CD1c-positive myeloid dendritic cell (primary cell): ENCODE measurements at regions not wholly inside any gene's neighbourhood (a gene's known extent, or its start where the extent isn't known, plus 50 kb on each side); places are given as distances from the start of the nearest gene placed in this dataset.

Experiments used
- DNase-seq: peaks from one replicate; pipeline ENCODE4 v3.0.0-alpha.2; 2016; ENCODE audit errors: extremely low spot score

DNA sequence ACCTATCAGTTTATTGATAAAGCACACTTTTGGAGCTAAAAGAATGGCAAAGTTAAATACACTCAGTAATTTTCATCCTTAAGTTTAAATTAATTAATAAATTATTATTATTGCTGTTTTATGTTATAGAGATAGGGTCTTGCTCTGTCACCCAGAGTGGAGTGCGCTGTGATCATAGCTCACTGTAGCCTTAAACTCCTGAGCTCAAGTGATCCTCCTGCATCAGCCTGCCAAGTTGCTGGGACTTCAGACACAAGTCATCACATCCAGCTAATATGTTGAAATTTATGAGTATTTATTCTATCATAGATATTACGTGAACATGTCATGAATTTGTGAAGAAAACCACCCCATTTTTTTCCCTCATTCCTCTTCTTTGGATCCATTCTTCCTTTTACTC is 64.2 kb downstream of the GJA1 start:
- DNase-seq: no peak

DNA sequence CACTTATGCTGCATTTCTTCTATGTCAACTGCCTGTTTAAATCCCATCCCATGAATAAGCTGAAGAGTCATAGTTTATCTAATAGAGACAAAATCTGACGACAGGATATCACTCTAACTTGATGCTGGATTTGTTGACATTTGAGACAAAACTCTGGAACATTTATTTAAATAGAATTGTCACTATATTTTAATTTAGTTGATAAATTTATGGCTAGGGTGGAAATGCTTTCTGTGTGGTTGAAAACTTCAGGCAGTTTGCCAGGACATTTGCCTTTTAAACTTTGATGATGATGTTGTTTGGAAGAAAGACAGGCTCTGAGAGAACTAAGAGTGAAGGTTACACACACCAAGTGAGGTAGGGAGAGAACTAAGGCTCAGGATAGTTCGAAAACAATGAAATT is 68.1 kb downstream of the GJA1 start:
- no peak for DNase-seq

DNA sequence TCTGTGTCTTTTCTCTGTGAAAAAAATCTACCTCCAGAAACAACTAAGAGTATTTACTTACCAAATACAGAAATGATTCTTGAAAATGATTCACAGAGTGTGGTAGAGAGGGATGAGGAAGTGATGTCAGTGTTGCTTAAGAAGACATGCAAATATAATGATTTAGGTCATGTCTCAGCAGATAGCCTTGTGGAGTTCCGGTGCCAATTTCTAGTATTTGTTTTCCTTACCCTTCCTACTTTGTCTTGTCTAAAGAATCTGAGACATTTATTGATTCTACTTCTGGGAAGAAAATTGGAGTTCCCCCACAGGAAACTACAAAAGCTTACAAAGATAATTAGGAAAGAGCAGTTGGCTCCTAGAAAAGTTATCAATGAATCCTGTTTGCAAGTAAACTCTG is 68.8 kb downstream of the GJA1 start:
- DNase-seq: no peak

DNA sequence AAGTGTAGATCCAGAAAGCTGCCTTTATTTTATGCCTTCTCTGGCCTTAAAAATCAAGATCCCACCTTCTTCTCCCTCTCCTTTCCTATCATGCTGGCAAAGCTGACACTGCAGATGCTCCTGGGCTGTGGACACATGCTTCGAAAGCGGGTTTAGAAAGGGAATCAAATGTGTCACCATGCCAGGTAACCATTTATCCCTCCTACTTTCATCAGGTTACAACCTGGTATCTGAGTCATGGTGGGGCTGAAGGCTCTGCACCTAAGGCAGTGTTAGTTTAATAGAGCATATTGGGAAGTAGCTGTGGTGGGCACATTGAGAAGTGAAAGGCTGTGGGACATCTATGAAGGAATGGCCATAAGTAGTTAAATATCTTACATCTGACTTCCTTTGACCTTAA is 69.8 kb downstream of the GJA1 start:
- no peak for DNase-seq

DNA sequence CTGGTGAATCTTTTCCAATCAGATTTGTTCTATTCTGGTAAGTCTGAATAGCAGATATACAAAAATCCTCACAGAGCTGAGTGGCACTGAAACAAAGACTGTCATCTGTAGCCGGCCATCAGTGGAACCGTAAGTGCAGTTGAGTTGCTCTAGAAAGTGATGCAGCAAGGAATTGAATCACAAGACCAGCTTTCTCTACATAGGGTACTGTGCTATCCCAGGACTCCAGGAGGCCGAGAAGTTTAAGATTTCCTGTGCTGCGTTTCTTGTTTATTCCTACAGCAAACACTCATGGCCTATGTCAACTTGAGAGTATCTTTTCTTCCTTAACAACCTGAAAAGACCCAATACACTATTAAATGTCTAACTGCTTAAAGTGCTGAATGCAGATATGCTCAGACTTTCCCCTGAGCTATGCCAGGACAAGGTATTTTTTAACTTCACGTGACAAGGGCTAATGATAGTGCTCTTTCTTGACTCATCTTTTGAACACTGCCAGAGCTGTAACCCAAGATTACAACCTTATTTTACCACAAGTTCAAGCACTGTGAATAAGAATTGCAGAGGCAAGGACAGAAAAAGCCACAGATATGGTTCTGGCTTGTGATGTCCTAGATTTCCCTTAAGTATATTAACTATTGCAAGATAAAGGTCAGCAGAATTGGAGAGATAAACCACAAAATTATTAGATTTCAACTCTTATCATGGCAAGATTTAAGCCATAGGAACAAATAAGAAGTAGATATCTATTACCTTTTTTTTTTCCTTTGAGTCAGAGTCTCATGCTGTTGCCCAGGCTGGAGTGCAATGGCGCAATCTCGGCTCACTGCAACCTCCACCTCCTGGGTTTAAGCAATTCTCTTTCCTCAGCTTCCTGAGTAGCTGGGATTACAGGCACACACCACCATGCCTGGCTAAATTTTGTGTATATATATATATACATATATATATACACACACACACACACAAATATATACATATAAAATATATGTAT is 71.6 kb downstream of the GJA1 start:
- no peak for DNase-seq

DNA sequence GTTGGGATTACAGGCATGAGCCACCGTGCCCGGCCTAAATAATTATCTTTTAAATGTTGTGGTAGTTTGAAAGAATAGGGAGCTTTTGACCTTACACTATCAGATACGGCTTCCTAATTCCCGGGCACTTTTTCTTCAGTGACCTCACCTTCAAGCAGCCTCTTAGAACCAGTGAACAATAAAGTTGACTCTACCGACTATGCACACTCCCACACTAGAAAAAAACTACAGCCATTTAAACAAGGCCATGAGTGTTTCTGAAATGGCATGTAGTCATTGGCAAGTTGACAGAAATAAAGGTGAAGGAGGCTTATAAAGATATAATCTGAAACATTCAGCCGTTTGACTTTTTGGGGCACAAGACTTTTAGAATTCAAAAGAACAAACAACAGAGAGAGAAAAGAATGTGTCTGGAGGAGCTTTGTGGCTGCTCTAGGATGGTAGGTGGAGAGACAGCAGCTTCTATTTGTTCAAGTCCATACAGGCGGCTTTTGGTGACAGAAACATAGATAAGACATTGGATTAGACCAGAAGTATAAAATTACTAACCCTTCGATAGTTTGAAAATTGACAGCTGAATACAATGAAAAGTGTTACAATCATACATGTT is 75.2 kb downstream of the GJA1 start:
- DNase-seq: no peak

DNA sequence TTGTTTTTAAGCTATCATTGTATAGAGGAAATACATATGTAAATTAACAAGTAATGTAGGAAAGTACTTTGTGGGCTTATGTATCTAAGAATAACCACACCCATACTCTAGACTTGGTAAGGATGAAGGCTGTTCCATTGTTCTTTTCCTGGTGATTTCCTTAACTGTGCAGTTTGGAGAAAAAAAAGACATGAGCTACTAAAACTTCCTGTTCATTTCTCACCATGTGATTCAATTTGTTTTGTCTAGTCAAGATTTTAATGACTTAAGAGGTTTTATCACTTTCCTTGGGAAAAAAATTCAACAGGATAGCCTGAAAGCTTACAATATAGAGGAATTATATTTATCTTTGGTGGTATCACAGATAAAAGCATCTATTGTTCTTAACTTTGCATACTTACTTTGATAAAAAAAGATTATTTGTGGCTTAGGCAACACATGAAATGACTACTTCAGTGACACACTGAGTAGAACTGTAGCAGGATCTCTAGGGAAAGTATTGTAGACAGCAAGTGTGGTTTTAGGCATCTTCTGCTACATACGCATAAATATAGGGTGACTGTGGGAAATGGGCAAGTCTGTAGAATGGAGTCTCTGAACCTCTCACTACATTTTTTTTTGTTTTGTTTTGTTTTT is 80.3 kb downstream of the GJA1 start:
- no peak for DNase-seq

DNA sequence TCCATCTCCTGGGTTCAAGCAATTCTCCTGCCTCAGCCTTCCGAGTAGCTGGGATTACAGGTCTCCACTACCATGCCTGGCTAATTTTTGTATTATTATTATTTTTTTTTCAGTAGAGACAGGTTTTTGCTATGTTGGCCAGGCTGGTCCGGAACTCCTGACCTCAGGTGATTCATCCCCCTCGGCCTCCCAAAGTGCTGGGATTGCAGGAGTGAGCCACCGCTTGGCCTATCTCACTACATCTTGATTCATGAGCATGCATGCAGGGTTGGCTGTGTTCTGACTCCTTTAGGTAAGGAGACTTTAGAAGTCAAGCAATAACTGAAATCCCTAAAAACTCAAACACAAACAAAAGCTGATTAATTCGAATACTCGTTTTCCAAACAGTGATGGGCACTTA is 80.9 kb downstream of the GJA1 start:
- DNase-seq: no peak

DNA sequence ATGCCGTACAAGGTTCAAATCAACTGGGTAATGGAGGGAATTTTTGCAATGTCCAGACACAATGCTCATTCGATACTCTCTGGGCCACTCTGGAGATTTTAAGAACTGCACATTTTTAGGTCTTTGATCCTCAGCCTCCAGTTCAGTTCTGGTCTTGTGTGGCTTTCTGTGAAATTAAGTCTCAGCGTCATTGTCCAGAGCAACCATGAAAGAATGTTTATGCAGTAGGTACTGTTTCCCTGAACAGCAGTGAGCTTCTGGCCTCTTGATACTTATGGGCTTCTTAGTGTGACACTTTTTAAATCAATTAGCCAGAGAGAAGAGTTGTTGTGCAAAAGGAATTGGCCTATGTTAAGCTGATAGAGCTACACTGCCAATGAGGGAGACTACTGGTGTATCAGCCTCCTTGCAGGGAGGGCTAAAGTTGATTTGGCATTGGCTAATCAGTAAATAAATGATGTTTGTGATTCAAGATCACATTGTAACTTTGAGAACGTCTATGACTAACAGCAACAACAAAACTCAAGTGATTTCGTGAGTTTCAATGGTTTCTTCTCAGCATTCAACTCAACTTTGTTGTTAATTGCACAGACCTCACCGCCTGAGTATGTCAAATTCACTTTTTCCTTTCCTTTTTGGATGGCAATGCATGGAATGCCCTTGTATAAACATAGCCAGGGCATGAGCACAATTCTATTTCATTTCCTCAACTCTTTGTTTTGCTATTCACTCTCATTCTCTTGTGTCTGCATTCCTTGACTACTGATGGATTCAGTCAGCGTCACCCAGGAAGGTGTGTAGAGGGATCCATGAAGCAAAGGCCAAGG is 85.1 kb downstream of the GJA1 start:
- no peak for DNase-seq

DNA sequence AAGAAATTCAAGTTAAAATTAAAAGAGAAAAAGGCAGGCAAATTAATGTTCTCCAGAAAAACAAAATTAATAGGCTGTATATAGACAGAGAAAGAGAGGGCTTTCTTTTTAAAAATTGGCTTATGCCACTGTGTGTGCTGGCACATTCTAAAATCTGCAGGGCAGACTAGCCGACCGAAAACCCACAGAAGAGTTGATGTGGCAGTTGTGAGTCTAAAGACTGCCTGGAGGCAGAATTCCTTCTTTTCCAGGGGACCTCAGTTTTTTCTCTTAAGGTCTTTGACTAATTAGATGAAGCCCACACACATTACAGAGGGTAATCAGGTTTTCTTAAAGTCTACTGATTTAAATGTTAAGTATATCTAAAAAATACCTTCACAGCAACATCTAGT is 85.7 kb downstream of the GJA1 start:
- DNase-seq: no peak

DNA sequence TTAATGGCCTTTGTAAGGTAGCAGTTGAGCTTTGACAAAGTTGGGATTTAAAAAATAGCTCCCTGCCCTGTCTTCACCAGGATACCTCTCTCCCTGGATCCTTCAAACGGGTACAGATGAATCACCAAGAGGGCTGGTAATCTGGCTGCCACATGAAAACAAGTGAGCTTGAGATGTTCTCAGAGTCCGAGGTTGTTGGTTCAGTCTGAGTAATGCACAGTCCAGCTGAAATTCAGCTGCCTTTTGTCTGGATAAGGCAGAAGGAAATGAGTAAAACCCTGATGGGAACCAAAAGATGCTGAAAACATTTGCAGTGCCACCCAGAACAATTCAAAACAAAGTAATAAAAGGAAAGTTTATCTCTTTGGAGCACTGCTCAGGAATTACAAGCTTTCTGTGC is 86.8 kb downstream of the GJA1 start:
- DNase-seq: no peak

DNA sequence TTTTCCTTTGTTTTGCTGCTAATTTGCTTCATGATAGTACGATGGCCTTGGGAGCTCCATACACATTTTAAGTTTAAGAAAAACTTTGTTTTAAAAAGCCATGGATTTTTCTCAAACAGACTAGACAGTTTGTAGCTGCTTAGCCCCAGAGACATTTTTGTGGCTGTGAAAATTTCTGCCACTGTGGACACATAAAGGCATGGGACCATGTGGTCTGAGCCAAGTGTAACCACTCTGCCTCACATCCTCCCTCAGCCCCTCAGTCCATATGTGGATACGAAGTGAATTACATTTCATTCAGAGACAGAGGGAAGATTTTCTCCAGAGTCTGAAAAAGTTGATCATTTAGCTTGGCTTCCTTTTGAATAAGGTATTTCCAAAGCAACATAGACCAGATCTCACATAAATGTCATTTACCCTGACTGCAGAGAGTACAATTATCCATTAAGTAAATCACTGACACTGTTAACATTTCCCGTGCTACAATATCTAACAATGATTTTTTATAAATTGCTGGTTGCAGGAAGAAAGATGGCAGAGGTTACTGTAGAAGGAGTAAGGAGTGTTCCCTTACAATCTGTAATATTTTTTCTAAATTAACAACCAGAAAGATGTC is 87.4 kb downstream of the GJA1 start:
- DNase-seq: no peak

DNA sequence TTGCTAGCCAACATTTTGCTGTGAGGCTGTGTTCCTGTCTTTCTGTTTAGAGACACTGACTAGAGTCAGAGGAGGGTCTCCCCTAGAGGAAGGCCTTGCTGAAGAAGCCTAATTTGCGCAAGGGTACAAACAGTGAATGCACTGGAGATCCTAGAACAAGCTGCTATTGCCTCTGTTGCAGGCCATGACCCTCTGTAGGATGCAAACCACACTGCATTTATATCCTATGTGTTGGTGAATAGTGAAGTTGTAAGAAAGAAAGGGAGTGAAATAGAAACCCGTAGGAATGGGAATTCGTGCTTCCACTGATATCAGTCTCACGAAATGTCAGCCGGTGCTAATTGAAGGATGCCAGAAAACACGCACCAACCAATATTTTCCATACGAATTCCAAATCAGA is 88.2 kb downstream of the GJA1 start:
- no peak for DNase-seq

DNA sequence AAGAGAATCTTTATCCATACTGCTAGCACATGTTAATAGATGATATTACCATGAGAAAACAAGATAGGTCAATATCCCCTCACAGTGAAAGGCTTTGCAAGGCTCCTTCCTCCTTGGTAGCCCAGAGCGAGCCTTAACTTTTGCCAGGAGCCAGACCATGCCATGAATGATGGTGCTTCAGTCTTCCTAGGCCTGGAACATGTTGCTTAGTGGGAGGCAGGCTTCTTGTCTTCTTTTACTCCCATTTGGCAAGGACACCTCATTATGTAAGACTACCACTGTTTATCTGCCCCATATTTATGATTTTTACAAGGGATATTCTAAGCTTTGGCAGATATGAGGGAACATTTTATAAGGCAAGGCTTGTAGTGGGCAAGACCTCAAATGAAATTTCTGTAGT is 90.8 kb downstream of the GJA1 start:
- no peak for DNase-seq

DNA sequence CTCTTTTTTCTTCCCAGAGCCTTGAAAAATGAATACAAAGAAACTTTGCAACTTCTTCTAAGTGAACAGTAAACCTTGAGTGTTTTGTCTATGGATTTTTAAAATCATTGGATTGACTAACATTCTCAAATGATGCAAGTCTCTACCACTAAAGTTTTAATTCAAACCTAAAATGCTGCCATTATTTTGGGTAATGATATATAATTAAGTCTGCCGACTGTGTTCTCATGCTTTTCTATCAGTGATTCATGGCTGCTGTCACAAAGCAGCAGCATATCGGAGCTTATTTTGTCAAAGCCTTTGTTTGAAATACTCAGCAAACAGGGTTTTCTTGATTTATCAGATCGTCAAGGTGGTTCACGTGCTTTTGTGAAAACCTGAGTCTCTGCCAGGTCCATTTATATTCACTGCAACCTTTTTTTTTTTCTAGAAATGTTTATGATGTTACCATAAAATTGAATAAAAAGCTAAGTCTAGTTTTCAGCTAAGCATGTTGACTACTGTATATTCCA is 96.3 kb downstream of the GJA1 start:
- no peak for DNase-seq

DNA sequence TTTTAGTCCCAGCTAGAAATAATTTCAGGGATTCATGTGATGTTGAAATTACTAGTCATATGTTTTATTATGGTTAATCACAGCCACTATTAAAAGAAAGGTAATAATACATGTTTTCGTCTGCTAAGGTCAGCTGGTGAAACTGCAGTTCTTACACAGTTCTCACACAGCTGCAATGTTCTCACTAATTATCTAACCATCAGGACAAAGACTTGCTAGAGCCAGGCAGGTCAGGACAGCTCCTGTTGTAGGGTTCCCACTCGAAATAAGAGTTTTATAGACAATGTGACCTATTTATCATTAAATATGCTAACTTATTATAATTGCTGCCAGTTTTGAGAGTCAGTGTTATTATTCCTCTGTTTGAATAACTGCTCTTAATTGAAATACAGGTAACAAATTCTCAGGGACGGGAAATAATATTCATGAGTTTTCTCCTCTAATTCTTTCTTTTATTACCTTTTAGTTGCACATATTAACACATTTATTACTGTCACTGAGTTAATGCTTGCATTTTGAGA is 97.9 kb downstream of the GJA1 start:
- no peak for DNase-seq

DNA sequence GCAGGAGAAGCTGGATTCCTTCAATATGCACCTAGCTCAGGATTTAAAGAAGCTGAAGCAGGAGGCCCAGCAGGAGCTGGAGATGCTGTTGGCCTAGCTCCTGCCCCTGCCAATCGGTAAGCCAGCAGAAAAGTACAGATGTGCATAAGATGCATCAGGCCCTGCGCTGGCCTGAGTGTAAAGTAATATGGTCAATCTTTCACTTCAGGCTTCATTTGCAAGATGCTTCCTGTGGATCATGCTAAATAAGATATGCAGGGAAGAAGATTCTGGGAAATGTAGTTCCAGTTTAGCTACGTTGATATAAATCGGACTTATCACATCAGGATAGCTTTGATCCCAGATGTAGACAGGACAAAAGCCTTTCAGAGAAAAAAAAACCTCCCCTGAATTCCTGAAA is 100.3 kb downstream of the GJA1 start:
- DNase-seq: no peak

DNA sequence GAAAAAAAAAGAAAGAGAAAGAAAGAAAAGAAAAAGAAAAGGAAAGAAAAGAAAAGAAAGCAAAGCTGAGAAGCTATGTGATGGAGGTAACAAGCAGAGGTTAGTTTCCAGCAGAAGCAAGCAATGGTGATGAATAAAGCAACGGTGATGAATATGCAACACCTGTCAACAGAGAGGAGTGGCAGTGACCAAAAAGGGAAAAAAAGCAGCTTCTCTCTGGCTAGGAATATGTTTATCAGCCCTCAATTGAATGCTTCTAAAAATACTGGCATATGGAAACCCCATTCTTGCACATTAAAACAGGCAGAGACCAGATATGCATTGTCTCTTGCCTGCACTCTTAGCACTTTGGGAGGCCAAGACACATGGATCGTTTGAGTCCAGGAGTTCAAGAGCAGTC is 100.9 kb downstream of the GJA1 start:
- DNase-seq: no peak

DNA sequence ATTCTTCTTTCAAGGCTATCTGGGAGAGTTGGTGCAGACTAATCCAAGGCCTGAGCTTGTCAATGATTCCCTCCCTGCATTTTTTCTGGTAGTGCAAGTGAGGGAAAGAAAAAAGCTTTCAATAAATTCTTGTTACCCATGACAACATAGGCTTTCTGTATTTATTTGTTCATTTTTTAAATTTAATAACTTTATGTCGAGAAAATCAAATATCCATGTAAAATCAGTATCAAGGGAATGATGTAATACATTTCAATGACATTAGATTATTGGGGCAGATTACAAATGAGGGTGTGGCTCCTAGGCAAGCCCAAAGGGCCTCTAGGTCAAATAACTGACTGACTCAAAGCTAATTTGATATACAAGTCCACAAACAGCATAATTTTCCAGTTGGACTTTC is 104.0 kb downstream of the GJA1 start:
- DNase-seq: no peak

DNA sequence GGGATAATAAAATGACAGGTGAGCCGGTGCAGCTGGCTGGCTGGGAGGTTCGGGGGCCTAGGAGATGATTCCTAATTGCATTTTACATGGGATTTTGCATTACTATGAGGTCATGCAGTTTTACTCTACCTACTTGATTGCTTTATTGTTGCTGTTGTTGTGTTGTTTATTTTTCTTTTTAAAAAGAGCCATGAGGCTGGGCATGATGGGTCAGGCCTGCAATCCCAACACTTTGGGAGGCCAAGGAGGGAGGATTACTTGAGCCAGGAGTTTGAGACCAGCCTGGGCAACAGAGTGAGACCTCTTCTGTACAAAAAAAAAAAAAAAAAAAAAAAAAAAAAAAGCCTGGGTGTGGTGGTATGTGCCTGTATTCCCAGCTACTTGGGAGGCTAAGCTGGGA is 104.8 kb downstream of the GJA1 start:
- DNase-seq: no peak

DNA sequence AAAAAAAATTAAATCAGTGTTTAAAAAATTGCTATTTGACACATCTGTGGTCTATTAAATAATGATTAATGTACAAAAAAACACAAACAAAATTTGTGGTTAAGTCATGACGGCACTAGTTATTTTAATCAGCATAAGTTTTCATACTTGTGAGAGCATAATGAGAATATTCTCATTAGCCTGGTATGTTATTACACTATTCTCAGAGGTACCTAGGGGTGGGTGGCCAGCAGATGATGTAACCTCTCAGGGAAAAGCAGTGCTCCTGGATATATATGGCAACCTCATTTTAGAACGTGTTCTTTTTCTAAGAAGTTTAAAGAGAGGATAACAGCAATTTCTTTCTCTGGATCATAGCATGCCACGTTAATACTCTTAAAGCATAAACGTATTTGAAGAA is 109.2 kb downstream of the GJA1 start:
- DNase-seq: no peak
